DMS 273 (cell line): ENCODE measurements at regions not wholly inside any gene's neighbourhood (a gene's known extent, or its start where the extent isn't known, plus 50 kb on each side); places are given as distances from the start of the nearest gene placed in this dataset.
"Not testable (repeated sequence)": the region's sequence is repeated elsewhere in the genome, so short reads cannot be mapped to it uniquely, and the experiment has no call there.

Experiments
- DNase-seq: peaks from one replicate; lab custom pipeline; 2025; ENCODE audit not compliant: unreplicated experiment; lab: John Stamatoyannopoulos, UW

DNA sequence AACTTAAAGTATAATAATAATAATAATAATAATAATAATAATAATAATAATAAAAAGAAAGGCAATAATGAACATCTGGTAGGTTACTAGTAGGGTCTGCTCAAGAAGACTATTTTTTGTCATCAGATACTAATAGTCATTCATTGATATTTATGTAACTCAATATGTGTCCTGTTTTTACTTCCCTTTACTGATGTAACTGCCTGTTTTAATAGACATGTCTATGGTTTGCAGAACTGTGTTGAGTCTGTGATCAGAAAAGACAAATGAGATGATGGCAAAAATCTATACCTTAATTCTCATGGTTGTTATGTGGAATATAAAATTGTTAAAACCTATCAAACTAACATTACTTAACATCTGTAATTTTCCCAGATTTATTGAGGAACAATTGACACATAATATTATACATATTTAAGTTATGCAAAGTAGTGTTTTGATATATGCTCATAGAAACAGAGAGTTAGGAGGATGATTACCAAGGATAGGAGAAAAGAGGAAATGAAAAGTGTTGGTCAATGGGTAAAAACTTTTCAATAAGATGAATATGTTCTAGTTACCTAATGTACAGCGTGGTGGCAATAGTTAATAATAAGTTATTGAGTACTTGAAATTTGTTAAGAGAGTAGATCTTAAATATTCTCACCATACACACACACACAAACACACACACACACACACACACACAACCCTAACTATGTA is 699.4 kb downstream of the ZPLD1 start:
- DNase-seq: no peak

DNA sequence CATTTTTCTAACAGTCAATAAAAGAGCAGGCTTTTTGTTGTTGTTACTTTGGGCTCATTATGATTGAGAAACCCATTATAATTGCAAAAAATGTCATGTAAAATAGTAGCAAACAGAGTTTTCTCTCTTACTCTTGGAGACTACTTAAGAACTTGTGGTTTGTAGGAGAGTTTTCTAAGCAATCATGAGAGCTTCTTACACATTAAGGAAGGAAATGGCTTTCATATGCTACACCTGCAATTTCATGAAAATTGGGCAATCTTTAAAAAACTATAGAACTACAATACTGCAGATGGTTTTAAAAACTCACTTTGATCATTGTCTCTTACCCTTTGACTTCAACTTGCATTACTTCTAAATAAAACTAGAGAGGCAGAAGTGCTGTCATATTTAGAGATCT is 701.8 kb downstream of the ZPLD1 start:
- DNase-seq: no peak

GRCh38 chr3:103137830-103138229 is 703.0 kb downstream of the ZPLD1 start:
- no peak for DNase-seq

- no peak for DNase-seq
Measured at GRCh38 chr3:103158183-103158582, 723.4 kb downstream of the ZPLD1 start.

DNA sequence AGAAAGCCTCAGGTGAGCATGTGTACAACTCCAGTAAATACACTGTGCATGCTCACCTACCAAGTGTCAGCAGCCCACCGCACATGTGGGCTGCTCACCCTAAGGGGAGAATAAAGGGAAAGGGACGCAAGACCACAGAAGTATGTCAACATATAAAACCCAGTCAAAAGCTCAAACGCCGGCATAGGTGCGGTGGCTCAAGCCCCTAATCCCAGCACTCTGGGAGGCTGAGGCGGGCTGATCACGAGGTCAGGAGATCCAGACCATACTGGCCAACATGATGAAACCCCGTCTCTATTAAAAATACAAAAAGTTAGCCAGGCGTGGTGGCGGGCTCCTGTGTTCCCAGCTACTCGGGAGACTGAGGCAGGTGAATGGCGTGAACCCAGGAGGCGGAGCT is 732.1 kb downstream of the ZPLD1 start:
- DNase-seq: no peak

- no peak for DNase-seq
Measured at GRCh38 chr3:103167850-103168249, 733.0 kb downstream of the ZPLD1 start.

GRCh38 chr3:103169289-103169688 is 734.5 kb downstream of the ZPLD1 start:
- no peak for DNase-seq

DNA sequence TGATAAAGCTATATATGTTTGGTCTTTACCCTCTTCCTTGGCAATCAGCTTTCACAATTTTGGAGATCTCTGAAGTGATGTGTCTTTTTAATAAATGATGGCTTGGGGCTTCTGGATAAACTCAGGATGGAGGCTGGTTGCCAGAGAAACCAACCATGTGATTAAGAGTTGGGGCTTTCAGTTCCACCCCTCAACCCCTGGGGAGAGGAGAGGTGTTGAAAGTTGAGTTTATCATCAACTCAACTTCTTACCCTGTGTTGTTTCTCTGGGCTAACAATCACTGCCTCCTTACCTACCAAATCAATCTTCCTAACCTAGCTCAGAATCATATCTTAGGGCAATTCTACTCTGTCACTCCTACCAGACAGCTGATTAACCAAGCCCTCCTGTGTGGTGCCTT is 735.8 kb downstream of the ZPLD1 start:
- no peak for DNase-seq

GRCh38 chr3:103173940-103174339 is 739.1 kb downstream of the ZPLD1 start:
- DNase-seq: no peak

GRCh38 chr3:103181160-103181559 is 746.3 kb downstream of the ZPLD1 start:
- no peak for DNase-seq

DNA sequence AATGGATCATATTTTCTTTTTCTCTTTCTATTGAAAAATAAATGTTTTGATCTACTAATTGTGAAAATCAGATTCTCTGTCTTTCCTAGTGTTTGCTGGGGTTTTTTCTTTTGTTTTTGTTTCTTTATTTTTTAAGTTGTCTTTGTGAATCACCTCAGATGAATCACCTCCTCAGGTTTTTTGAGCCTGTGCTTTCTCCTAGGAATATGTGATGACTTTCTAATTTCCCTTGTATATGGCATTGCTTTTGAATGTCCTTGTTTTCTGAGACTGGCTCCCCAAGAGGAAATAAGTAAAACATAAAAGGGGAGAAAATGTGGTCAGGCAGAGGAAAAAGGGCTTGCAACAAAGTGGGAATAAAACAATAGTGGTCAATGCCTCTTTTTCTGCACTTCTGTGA is 750.0 kb downstream of the ZPLD1 start:
- no peak for DNase-seq

DNA sequence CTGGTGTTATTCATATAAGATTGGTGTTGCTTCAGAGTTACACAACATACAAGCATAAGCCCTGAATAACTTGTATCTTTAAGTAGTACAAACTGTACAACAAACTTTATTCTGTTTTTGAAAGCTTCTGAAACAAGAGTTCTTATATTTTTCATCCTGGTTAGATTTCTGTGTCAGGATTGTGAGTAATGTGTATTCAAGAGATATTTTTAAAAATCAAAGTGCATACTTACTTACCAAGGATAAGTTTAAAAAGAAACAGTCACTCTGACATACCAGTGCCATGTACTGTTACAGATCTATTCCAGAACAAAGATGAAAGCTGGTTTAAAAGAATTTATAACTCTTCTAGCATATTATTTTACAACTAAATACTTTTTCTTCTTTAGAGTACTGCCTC is 755.1 kb downstream of the ZPLD1 start:
- no peak for DNase-seq

DNA sequence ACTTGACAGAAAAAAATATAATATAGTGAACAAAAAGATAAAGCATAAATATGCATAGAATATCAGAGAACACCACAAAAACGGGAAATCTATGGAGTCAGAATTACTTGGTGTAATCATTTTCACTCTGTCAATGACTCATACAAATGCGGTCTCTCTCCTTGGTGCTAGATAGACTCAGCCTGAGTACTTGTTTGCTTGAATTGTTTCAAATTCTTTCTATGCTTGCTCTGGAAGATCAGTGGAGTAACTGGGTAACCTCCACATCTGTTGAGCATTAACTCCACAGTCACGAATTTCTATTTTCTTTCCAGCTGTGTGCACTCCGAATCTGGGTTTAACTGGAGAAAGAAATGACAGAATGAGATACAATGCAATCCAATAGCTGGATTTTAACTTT is 760.4 kb downstream of the ZPLD1 start:
- DNase-seq: no peak

DNA sequence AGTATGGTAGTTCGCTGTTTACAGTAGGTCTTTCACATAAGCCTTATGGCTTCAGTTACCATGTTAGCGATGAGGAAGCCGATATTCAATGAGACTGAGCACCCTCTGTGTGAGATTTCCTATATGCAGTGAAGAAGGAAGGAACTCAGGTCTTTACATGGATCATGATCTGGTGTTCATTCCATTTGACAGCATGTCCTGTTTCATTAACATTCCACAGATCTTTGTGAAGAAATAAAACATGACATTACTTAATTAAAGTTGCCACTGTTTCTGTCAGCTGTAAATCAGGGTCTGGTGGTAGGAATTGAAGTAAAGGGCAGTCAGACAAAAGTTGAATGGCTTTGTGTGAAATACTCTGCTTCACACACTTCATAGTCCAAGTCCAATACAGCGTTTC is 768.6 kb downstream of the ZPLD1 start:
- no peak for DNase-seq

- no peak for DNase-seq
Measured at GRCh38 chr3:103210583-103210982, 775.8 kb downstream of the ZPLD1 start.

DNA sequence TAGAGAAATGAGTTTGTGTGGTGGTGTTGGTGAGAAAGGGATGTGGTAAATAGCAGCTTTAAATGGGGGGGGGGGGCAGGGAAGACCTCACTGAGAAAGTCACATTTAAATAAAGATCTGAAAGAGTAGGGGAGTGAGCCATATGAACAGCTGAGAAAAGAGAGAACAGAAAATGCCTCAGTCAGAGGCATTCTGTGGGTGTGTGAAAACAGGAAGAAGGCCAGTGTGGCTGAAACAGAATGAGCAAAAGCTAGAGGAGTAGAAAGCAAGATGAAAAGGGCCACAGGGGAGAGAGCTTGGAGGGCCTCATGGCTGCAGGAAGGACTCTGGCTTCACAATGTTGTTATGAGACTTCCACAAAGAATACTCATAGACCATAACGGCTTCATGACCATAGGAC is 783.3 kb downstream of the ZPLD1 start:
- DNase-seq: no peak

DNA sequence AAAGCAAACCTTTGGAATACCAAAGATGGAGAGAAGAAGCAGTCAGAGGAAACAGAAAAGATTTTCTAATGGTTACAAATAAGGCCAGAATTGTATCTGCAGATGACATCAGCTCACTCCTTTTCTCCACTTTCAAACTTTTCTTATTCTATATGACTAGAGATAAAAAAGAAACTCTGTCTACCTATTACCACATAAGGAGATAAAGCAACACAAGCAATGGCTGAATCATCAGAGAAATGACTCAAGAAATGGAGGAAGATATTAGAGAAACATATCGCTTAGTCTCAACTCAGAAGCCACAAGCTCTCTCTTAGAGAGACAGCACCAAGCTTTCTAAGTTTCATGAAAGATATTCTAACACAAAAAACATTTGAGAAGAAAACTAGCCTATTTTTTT is 784.0 kb downstream of the ZPLD1 start:
- DNase-seq: no peak

DNA sequence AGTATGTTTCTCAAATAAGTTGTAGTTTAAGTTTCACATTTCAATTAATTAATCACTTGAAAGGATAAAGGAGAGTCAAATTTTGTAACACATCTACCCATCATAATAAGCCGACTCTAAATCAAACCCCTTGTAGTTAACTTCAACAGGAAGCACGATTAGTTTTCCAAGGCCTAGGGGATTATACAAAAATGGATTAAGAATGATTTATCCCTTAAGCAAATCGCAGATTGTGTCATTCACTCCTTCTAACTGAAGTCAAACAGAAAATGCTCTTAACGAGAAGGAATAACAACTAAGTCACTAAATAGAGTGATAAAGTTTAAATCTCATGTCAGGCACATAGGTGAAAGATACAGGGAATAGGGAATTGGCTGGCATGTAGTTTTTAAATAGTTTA is 792.8 kb downstream of the ZPLD1 start:
- no peak for DNase-seq

- no peak for DNase-seq
Measured at GRCh38 chr3:103247459-103247858, 812.6 kb downstream of the ZPLD1 start.

DNA sequence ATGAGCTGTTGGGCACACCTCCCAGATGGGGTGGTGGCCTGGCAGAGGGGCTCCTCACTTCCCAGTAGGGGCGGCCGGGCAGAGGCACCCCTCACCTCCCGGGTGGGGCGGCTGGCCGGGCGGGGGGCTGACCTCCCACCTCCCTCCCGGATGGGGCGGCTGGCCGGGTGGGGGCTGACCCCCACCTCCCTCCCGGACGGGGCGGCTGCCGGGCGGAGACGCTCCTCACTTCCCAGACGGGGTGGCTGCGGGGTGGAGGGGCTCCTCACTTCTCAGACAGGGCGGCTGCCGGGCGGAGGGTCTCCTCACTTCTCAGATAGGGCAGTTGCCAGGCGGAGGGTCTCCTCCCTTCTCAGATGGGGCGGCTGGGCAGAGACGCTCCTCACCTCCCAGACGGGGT is 820.0 kb downstream of the ZPLD1 start:
- not testable (repeated sequence) for DNase-seq

GRCh38 chr3:103269287-103269686 is 834.5 kb downstream of the ZPLD1 start:
- no peak for DNase-seq

GRCh38 chr3:103271575-103271974 is 836.8 kb downstream of the ZPLD1 start:
- no peak for DNase-seq

GRCh38 chr3:103295974-103296570 is 861.3 kb downstream of the ZPLD1 start:
- peak; percentile 58 for DNase-seq
